GM21786 (cell line): ENCODE measurements at regions not wholly inside any gene's neighbourhood (a gene's known extent, or its start where the extent isn't known, plus 50 kb on each side); places are given as distances from the start of the nearest gene placed in this dataset.

Experiments
- ATAC-seq: cut with Tn5 transposase; IDR thresholded peaks from one replicate; pipeline ENCODE4 v1.9.1; 2021; ENCODE audit not compliant: unreplicated experiment

DNA sequence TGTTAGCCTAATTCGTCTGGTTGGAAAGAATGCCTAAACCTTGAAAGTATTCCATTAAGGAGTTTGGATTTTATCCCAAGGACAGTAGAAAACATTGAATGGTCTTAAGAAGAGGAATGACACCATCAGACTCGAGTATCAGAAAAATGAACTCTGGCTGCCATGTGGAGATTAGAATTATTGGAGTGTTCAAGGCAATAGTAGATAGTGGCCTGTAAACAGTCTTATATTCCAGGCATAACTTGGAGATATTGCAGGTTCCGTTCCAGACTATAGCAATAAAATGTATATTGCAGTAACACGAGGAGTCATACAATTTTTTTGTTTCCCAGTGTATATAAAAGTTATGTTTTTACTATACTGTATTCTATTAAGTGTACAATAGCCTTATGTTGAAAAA is 130.9 kb downstream of the GDAP2 start:
- ATAC-seq = no peak

GRCh38 chr1:117802531-117803257 is 126.7 kb downstream of the GDAP2 start:
- ATAC-seq = no peak

- no peak for ATAC-seq
Measured at GRCh38 chr1:117803318-117803717, 126.1 kb downstream of the GDAP2 start.

DNA sequence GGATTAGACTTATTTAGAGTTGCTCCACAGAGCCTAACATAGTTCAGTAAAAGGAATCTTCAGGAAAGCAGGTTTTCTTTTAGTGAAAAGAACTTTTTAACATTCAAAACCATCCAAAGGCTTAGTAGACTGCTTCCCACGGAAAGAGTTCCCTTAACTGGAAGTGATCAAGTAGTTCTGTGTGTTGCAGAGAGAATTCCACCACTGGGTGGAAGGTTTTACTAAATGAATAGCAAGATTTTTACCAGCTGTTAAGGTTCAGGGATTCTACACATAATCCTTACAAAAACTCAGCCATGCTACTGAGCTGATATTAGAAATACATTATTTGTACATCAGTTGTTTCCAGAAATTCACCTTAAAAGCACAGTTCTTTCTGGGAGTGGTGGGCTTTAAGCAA is 119.7 kb downstream of the GDAP2 start:
- ATAC-seq = no peak

DNA sequence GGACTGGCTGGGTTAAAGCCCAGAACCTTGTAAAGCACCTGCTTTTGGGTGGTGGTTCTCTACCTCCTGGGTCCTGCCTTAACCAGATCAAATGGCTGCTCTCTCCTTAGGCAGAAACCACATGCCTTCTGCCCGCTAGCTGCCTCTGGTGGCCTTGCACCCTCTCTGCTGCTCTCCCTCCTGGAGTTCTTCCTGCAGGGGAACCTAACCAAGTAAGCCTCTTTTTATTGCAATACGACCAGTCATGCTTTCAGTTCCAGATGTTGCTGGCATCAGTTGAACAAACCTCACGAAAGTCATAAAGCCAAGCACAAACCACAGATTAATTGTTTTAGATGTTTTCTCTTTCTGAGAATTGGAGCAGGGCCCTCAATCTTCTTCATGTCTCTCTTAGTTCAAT is 118.9 kb downstream of the GDAP2 start:
- no peak for ATAC-seq

- ATAC-seq = no peak
Measured at GRCh38 chr1:117812869-117813511, 116.4 kb downstream of the GDAP2 start.
